ENCODE measurements at regions not wholly inside any gene's neighbourhood (a gene's known extent, or its start where the extent isn't known, plus 50 kb on each side); places are given as distances from the start of the nearest gene placed in this dataset.

- no peak overlapping the region for H3K4me2 ChIP-seq (ENCODE audit: insufficient read depth, insufficient read length, low read length)
- no peak overlapping the region for H2BK5ac ChIP-seq (ENCODE audit: insufficient read length, low read length)
- no peak overlapping the region for H3K4ac ChIP-seq (ENCODE audit: low read depth, low read length)
- H3K79me2 ChIP-seq (ENCODE audit: insufficient read depth, low read length): no peaks in the 10 kb centered on the region
- H3K9me3 Mint-ChIP-seq: peaks cover 34 to 42% of the 10 kb centered on the region in 2 experiments
- no peaks in the 10 kb centered on the region; the same call in 1 of the 2 replicates for H3K27me3 ChIP-seq (ENCODE audit: insufficient read depth, low read length)
- no peak overlapping the region for H2BK15ac ChIP-seq (ENCODE audit: low read depth, low read length)
- H4K91ac ChIP-seq (ENCODE audit: insufficient read length, low read depth, low read length): no peak overlapping the region
- DNase-seq: no peak
- H3K36me3 Mint-ChIP-seq (ENCODE audit: insufficient read depth in 1 of 3, low read depth in 3 of 3): peaks cover 16 to 37% (median 27%) of the 10 kb centered on the region in 3 experiments
- no peak overlapping the region for H3T11ph ChIP-seq (ENCODE audit: low read length)
- H3K18ac ChIP-seq (ENCODE audit: insufficient read length, low read depth, low read length): no peak overlapping the region
- no CpG with 5 or more reads among the region's 2 CpGs for WGBS (ENCODE audit: extremely low coverage, insufficient read length, low lambda C conversion rate)
- no peak overlapping the region for H3K14ac ChIP-seq (ENCODE audit: insufficient read depth, low read length)
- peaks cover 16 to 17% of the 10 kb centered on the region in 2 experiments for H3K4me1 Mint-ChIP-seq
- H3K27ac ChIP-seq (ENCODE audit: insufficient read length, low read depth, low read length): no peak overlapping the region
- H3K27me3 Mint-ChIP-seq (ENCODE audit: low read depth): no peaks in the 10 kb centered on the region
- H3K56ac ChIP-seq (ENCODE audit: insufficient read length, low read depth, low read length): no peak overlapping the region
- no peak overlapping the region for H3K23ac ChIP-seq (ENCODE audit: insufficient read length, low read depth, low read length)
- H4K20me1 ChIP-seq (ENCODE audit: control insufficient read depth, insufficient read depth, insufficient read length): no peaks in the 10 kb centered on the region
- H3K9me3 ChIP-seq (ENCODE audit: control insufficient read depth, low read depth, low read length): peaks cover 15% of the 10 kb centered on the region
- TF ChIP-seq CTCF (conservative IDR thresholded peaks at IDR 0.05): no peak
- H2BK120ac ChIP-seq (ENCODE audit: low read depth, low read length, poor library complexity, severe bottlenecking): no peak overlapping the region
- no peak overlapping the region for H2BK12ac ChIP-seq (ENCODE audit: insufficient read length, low read depth, low read length)
- H2AFZ ChIP-seq (ENCODE audit: low read length): no peak overlapping the region
- no peak overlapping the region; a peak in 1 of 7 replicates for H3K27ac Mint-ChIP-seq
- H3K4me3 Mint-ChIP-seq: no peak overlapping the region
- no peaks in the 10 kb centered on the region for H3K4me1 ChIP-seq (ENCODE audit: insufficient read depth, low read length)
- no peak overlapping the region for H2AK5ac ChIP-seq (ENCODE audit: insufficient read length, low read length)
- no peak overlapping the region for H3K9ac ChIP-seq (ENCODE audit: extremely low read depth, insufficient read length, low read length)
- H2BK20ac ChIP-seq (ENCODE audit: low read depth, low read length, poor library complexity, severe bottlenecking): no peak overlapping the region
- no peak overlapping the region for H4K8ac ChIP-seq (replicated peaks; ENCODE audit: insufficient read length, low read depth, low read length)
- no peaks in the 10 kb centered on the region for H3K79me1 ChIP-seq (ENCODE audit: insufficient read depth, low read depth, low read length, poor library complexity, severe bottlenecking)
- H3K23me2 ChIP-seq (ENCODE audit: insufficient read length, low read depth, low read length, poor library complexity, severe bottlenecking): no peaks in the 10 kb centered on the region
- H4K5ac ChIP-seq (ENCODE audit: insufficient read length, low read depth, low read length): no peak overlapping the region
These were observed 126.7 kb upstream of the GMNC start for GRCh38 chr3:190989218-190989617.

All from H9 (cell line).